B cell (primary cell): ENCODE measurements at regions not wholly inside any gene's neighbourhood (a gene's known extent, or its start where the extent isn't known, plus 50 kb on each side); places are given as distances from the start of the nearest gene placed in this dataset.

Source experiments
- ATAC-seq: fragments of 200-7000 bp; cut with Tn5 transposase; one replicate; pipeline ENCODE4 v1.10.0; 2021; ENCODE audit warnings: low read depth, mild to moderate bottlenecking, moderate number of reproducible peaks, moderate library complexity
- CTCF ChIA-PET: fragments of 350-600 bp; sonication (Branson Sonifier 250); formaldehyde crosslinking; loops from one replicate; lab custom pipeline; 2021; ENCODE audit warnings: antibody characterized with exemption, inconsistent platforms; lab: Charles Lee
- POLR2A ChIA-PET: fragments of 350-600 bp; sonication (Branson Sonifier 250); formaldehyde crosslinking; loops from one replicate; lab custom pipeline; 2021; ENCODE audit warnings: antibody characterized with exemption; lab: Charles Lee
- DNase-seq: peaks from one replicate; pipeline ENCODE4 v3.0.0; 2013
- H2AFZ ChIP-seq: 2 replicates; pipeline ENCODE4 v1.6.1; 2012; ENCODE audit warnings: mild to moderate bottlenecking, low read depth, low read length; ENCODE audit not compliant: insufficient read depth, poor library complexity, severe bottlenecking
- H3K27ac ChIP-seq, 2 donors: 1 replicate in 1 of 2; 2 replicates in 1 of 2; pipeline ENCODE4 v1.5.1; 2012 to 2013; ENCODE audit warnings: low read length in 2 of 2, mild to moderate bottlenecking in 2 of 2, moderate library complexity in 1 of 2
- H3K27me3 ChIP-seq, 4 experiments: fragments of 200-600 bp in 1 of 4; sonication (generic) in 1 of 4; replicated peaks in 1 of 4; 1 replicate in 2 of 4; 2 replicates in 2 of 4; pipeline versions ENCODE4 v1.6.1 to v1.7.0; 2013 to 2016; ENCODE audit warnings: low read length in 3 of 4, mild to moderate bottlenecking in 2 of 4, mixed read lengths in 1 of 4, moderate library complexity in 1 of 4; ENCODE audit not compliant: insufficient read depth in 4 of 4, control insufficient read depth in 3 of 4; ENCODE audit errors: control extremely low read depth in 1 of 4
- H3K36me3 ChIP-seq, 2 experiments: replicated peaks in 1 of 2; 1 replicate in 1 of 2; 2 replicates in 1 of 2; pipeline versions ENCODE4 v1.6.1 to v1.7.1; 2013; ENCODE audit warnings: low read length in 1 of 2; ENCODE audit not compliant: insufficient read depth in 2 of 2, control insufficient read depth in 1 of 2; ENCODE audit errors: control extremely low read depth in 1 of 2, extremely low read depth in 1 of 2
- H3K4me1 ChIP-seq, 2 donors: fragments of 200-600 bp in 1 of 2; sonication (generic) in 1 of 2; 1 replicate in 1 of 2; 2 replicates in 1 of 2; pipeline versions ENCODE4 v1.5.1 to v1.6.1; 2013 to 2017; ENCODE audit warnings: low read length in 2 of 2; ENCODE audit not compliant: control insufficient read depth in 2 of 2, insufficient read depth in 2 of 2
- H3K4me2 ChIP-seq: replicated peaks from 2 replicates; pipeline ENCODE3; 2012; ENCODE audit warnings: mild to moderate bottlenecking, low read depth, low read length; ENCODE audit not compliant: poor library complexity, severe bottlenecking
- H3K4me3 ChIP-seq, 5 experiments: fragments of 200-600 bp in 1 of 5; sonication (generic) in 1 of 5; 1 replicate in 3 of 5; 2 replicates in 2 of 5; pipeline versions ENCODE4 v1.5.1 to v1.7.0; 2011 to 2016; ENCODE audit warnings: low read length in 4 of 5, mild to moderate bottlenecking in 4 of 5, low read depth in 2 of 5, control low read depth in 1 of 5, moderate library complexity in 1 of 5; ENCODE audit not compliant: insufficient read depth in 1 of 5; ENCODE audit errors: control extremely low read depth in 1 of 5, extremely low read depth in 1 of 5
- H3K79me2 ChIP-seq: fragments of 200-600 bp; sonication (generic); one replicate; pipeline ENCODE4 v1.6.0; 2016; ENCODE audit warnings: low read length; ENCODE audit not compliant: control insufficient read depth, insufficient read depth
- H3K9ac ChIP-seq: fragments of 200-600 bp; sonication (generic); 2 replicates; pipeline ENCODE4 v1.6.1; 2017; ENCODE audit warnings: mild to moderate bottlenecking, low read length, moderate library complexity
- H3K9me3 ChIP-seq, 3 donors: one replicate each; pipeline versions ENCODE4 v1.6.1 to v1.7.1; 2013; ENCODE audit warnings: low read length in 2 of 3; ENCODE audit not compliant: control insufficient read depth in 2 of 3, insufficient read depth in 1 of 3; ENCODE audit errors: control extremely low read depth in 1 of 3
- H4K20me1 ChIP-seq: 2 replicates; pipeline ENCODE4 v1.6.0; 2012; ENCODE audit warnings: mild to moderate bottlenecking, low read length; ENCODE audit not compliant: insufficient read depth, control insufficient read depth, poor library complexity, severe bottlenecking
- H3K27ac Mint-ChIP-seq: one replicate; pipeline ENCODE4 v1.8.0; 2021; ENCODE audit warnings: mixed read lengths
- H3K27me3 Mint-ChIP-seq: one replicate; pipeline ENCODE4 v1.8.0; 2021; ENCODE audit warnings: mixed read lengths
- H3K4me1 Mint-ChIP-seq: one replicate; pipeline ENCODE4 v1.8.0; 2021; ENCODE audit warnings: mixed read lengths
- H3K4me3 Mint-ChIP-seq: one replicate; pipeline ENCODE4 v1.8.0; 2021; ENCODE audit warnings: mixed read lengths
- H3K9me3 Mint-ChIP-seq: one replicate; pipeline ENCODE4 v1.8.0; 2022; ENCODE audit warnings: mixed read lengths; ENCODE audit not compliant: insufficient read depth
- CTCF ChIP-seq: fragments of 200-600 bp; IDR thresholded peaks from one replicate; pipeline ENCODE4 v1.8.0; 2022; ENCODE audit warnings: antibody characterized with exemption, mild to moderate bottlenecking
- EZH2 ChIP-seq: IDR thresholded peaks from 2 replicates; pipeline ENCODE4 v1.6.1; 2012; ENCODE audit warnings: borderline replicate concordance, low read depth, mild to moderate bottlenecking, moderate library complexity, low read length; ENCODE audit not compliant: insufficient read depth, poor library complexity, severe bottlenecking
- WGBS: methylation state at CpG from one replicate; pipeline ENCODE4 v1.1.5; 2013; ENCODE audit warnings: missing lambda C conversion rate; ENCODE audit not compliant: insufficient coverage; 5-methylcytosine and 5-hydroxymethylcytosine counted together
- intact Hi-C: fragments of 100-400 bp; cut with micrococcal nuclease; formaldehyde crosslinking; loops from one replicate; pipeline ENCODE4 v1.10.0; 2022

GRCh38 chr5:18497089-18497488, 862.8 kb downstream of the TAF11L14 start:
- Histone ChIP-seq H3K9me3 (peaks cover 0 to 2% (median 0%) of the 10 kb centered on the region in 3 donors), H3K79me2 (no peaks in the 10 kb centered on the region), H3K4me3 (no peak overlapping the region), H2AFZ (no peak overlapping the region), H3K27ac (no peak overlapping the region), H4K20me1 (no peaks in the 10 kb centered on the region), H3K9ac (no peak overlapping the region), H3K36me3 (no peaks in the 10 kb centered on the region), H3K4me1 (no peaks in the 10 kb centered on the region), H3K27me3 (no peaks in the 10 kb centered on the region), H3K4me2 (no peak overlapping the region)
- H3K27ac Mint-ChIP-seq = no peak overlapping the region
- no peak overlapping the region for H3K4me3 Mint-ChIP-seq
- POLR2A ChIA-PET = no interaction called here
- no peaks in the 10 kb centered on the region for H3K9me3 Mint-ChIP-seq
- no peak for ATAC-seq
- CTCF ChIA-PET = no interaction called here
- intact Hi-C loops = no loop called here
- H3K27me3 Mint-ChIP-seq = no peaks in the 10 kb centered on the region
- WGBS = no CpG with 5 or more reads among the region's 2 CpGs
- H3K4me1 Mint-ChIP-seq = no peaks in the 10 kb centered on the region
- TF ChIP-seq CTCF = no peak
- no peak for TF ChIP-seq EZH2
- no peak for DNase-seq

- Histone ChIP-seq H4K20me1 (no peaks in the 10 kb centered on the region), H3K4me2 (no peak overlapping the region), H3K9ac (no peak overlapping the region), H3K36me3 (no peaks in the 10 kb centered on the region), H2AFZ (no peak overlapping the region), H3K27me3 (no peaks in the 10 kb centered on the region), H3K79me2 (no peaks in the 10 kb centered on the region), H3K9me3 (no peaks in the 10 kb centered on the region), H3K27ac (no peak overlapping the region), H3K4me1 (no peaks in the 10 kb centered on the region), H3K4me3 (no peak overlapping the region)
- Mint-ChIP-seq H3K27me3 (no peaks in the 10 kb centered on the region), H3K27ac (no peak overlapping the region), H3K4me1 (no peaks in the 10 kb centered on the region), H3K9me3 (no peaks in the 10 kb centered on the region), H3K4me3 (no peak overlapping the region)
- intact Hi-C loops = no loop called here
- no peak for DNase-seq
- no peak for ATAC-seq
- ChIA-PET POLR2A (no interaction called here), CTCF (no interaction called here)
- no CpG with 5 or more reads among the region's 4 CpGs for WGBS
- TF ChIP-seq CTCF = no peak
- no peak for TF ChIP-seq EZH2
These were observed 869.6 kb downstream of the TAF11L14 start for GRCh38 chr5:18503797-18504328.
